HepG2 (cell line): ENCODE measurements at regions not wholly inside any gene's neighbourhood (a gene's known extent, or its start where the extent isn't known, plus 50 kb on each side); places are given as distances from the start of the nearest gene placed in this dataset.
"Not testable (repeated sequence)": the region's sequence is repeated elsewhere in the genome, so short reads cannot be mapped to it uniquely, and the experiment has no call there.

Experiments used
- ATAC-seq: fragments of 200-7000 bp; cut with Tn5 transposase; 3 replicates; pipeline ENCODE4 v1.9.1; 2020; ENCODE audit warnings: mild to moderate bottlenecking, moderate library complexity
- BruUV-seq: library from RNA; stranded (reverse); fragments of 400-500 nt; replicated peaks from 2 replicates; lab custom pipeline; 2021; lab: Mats Ljungman, UMichigan
- CTCF ChIA-PET: fragments of 300-600 bp; formaldehyde crosslinking; extraction: SDS; loops from one replicate; lab custom pipeline; 2021; ENCODE audit warnings: low total read pairs, inconsistent platforms, low intra/inter-chr PET ratio; lab: Yijun Ruan, JAX
- POLR2A ChIA-PET: fragments of 350-600 bp; sonication (Branson Sonifier 250); formaldehyde crosslinking; loops from one replicate; lab custom pipeline; 2020; ENCODE audit warnings: antibody characterized with exemption, inconsistent platforms; lab: Yijun Ruan, JAX
- DNase-seq: peaks from one replicate; pipeline ENCODE4 v3.0.0-alpha.2; 2015; ENCODE audit warnings: low spot score
- FAIRE-seq: peaks from 3 replicates; lab custom pipeline; 2011; peaks lifted over from hg19 to GRCh38; lab: Jason Lieb, UNC
- H2AFZ ChIP-seq: one replicate; pipeline ENCODE4 v1.6.1; 2011; ENCODE audit warnings: low read length, inconsistent platforms
- H3K27ac ChIP-seq: fragments of 300-600 bp; 3 replicates; pipeline ENCODE4 v1.8.0; 2011; ENCODE audit warnings: mixed run types, mild to moderate bottlenecking, mixed read lengths, low read length, inconsistent platforms; ENCODE audit not compliant: insufficient read depth; ENCODE audit errors: extremely low read length
- H3K27me3 ChIP-seq, 2 experiments: fragments of 200-600 bp in 1 of 2; 2 replicates in 1 of 2; 3 replicates in 1 of 2; pipeline versions ENCODE4 v1.6.0 to v1.8.0; 2011; ENCODE audit warnings: low read length in 2 of 2, mild to moderate bottlenecking in 2 of 2, moderate library complexity in 2 of 2, inconsistent platforms in 1 of 2; ENCODE audit not compliant: insufficient read depth in 2 of 2, control insufficient read depth in 1 of 2
- H3K36me3 ChIP-seq, 2 experiments: fragments of 200-600 bp in 1 of 2; replicated peaks in 1 of 2; 2 replicates in 1 of 2; 3 replicates in 1 of 2; pipeline versions ENCODE4 v1.5.1 to v1.8.0; 2011; ENCODE audit warnings: low read length in 2 of 2, inconsistent platforms in 1 of 2; ENCODE audit not compliant: insufficient read depth in 2 of 2, control insufficient read depth in 1 of 2
- H3K4me1 ChIP-seq: 2 replicates; pipeline ENCODE4 v1.5.1; 2012; ENCODE audit warnings: low read length, inconsistent platforms; ENCODE audit not compliant: insufficient read depth
- H3K4me2 ChIP-seq: 2 replicates; pipeline ENCODE4 v1.6.0; 2011; ENCODE audit warnings: low read depth, low read length, inconsistent platforms
- H3K4me3 ChIP-seq, 3 experiments: fragments of 200-600 bp in 1 of 3; sonication (generic), shearing (Covaris generic) in 1 of 3; replicated peaks in 1 of 3; 2 replicates each; pipeline ENCODE4 v1.5.1; 2011 to 2016; ENCODE audit warnings: low read length in 3 of 3, inconsistent platforms in 2 of 3, low read depth in 2 of 3, mild to moderate bottlenecking in 2 of 3, control low read depth in 1 of 3, mixed read lengths in 1 of 3; ENCODE audit not compliant: insufficient read depth in 1 of 3
- H3K79me2 ChIP-seq: one replicate; pipeline ENCODE4 v1.6.1; 2011; ENCODE audit warnings: low read length, inconsistent platforms; ENCODE audit not compliant: insufficient read depth
- H3K9ac ChIP-seq: 2 replicates; pipeline ENCODE4 v1.6.0; 2011; ENCODE audit warnings: mild to moderate bottlenecking, low read depth, low read length, inconsistent platforms; ENCODE audit not compliant: insufficient read depth
- H3K9me3 ChIP-seq: 2 replicates; pipeline ENCODE4 v1.5.1; 2012; ENCODE audit warnings: mild to moderate bottlenecking, low read length
- H4K20me1 ChIP-seq: 2 replicates; pipeline ENCODE4 v1.6.0; 2011; ENCODE audit warnings: inconsistent platforms, mild to moderate bottlenecking, low read length, moderate library complexity; ENCODE audit not compliant: insufficient read depth
- CHD2 ChIP-seq: IDR thresholded peaks from 2 replicates; pipeline ENCODE4 v1.6.1; 2011; ENCODE audit warnings: low read depth, low read length, improper control_type of control experiment
- CREB1 ChIP-seq, 2 experiments: fragments of 450-650 bp in 1 of 2; IDR thresholded peaks; 2 replicates each; pipeline ENCODE4 v1.6.1; 2016 to 2017; ENCODE audit warnings: control low read depth in 1 of 2, mild to moderate bottlenecking in 1 of 2, missing compliant biosample characterization in 1 of 2, missing genetic modification characterization in 1 of 2
- EHMT2 ChIP-seq: fragments of 200-600 bp; sonication (generic); IDR thresholded peaks from 2 replicates; pipeline ENCODE4 v1.7.0; 2017; ENCODE audit warnings: antibody characterized with exemption, low read depth, low read length, borderline replicate concordance
- FOSL2 ChIP-seq: sonication (generic); formaldehyde crosslinking; IDR thresholded peaks from 2 replicates; pipeline ENCODE4 v1.4.0; 2020; ENCODE audit warnings: missing genetic modification reagents
- HNRNPUL1 ChIP-seq: fragments of 200-400 bp; formaldehyde crosslinking; IDR thresholded peaks from 2 replicates; pipeline ENCODE4 v1.6.1; 2017; ENCODE audit warnings: low read depth, mild to moderate bottlenecking, low read length, moderate library complexity
- RAD51 ChIP-seq: fragments of 450-650 bp; IDR thresholded peaks from 2 replicates; pipeline ENCODE4 v1.6.1; 2016; ENCODE audit warnings: borderline replicate concordance
- RFX1 ChIP-seq: fragments of 450-650 bp; IDR thresholded peaks from 2 replicates; pipeline ENCODE4 v1.6.1; 2017
- RFX3 ChIP-seq: IDR thresholded peaks from 2 replicates; pipeline ENCODE4 v1.6.1; 2016; ENCODE audit warnings: missing biosample characterization, missing genetic modification reagents
- RFXAP ChIP-seq: sonication (generic); formaldehyde crosslinking; IDR thresholded peaks from 2 replicates; pipeline ENCODE4 v1.4.0; 2020; ENCODE audit warnings: missing genetic modification reagents, borderline replicate concordance
- TBX2 ChIP-seq: sonication (generic); formaldehyde crosslinking; IDR thresholded peaks from 2 replicates; pipeline ENCODE4 v1.5.0; 2020; ENCODE audit warnings: missing genetic modification reagents, mild to moderate bottlenecking, borderline replicate concordance
- ZMYM3 ChIP-seq: sonication (generic); formaldehyde crosslinking; IDR thresholded peaks from 2 replicates; pipeline ENCODE4 v1.5.1; 2020; ENCODE audit warnings: mild to moderate bottlenecking, missing genetic modification reagents
- ZNF460 ChIP-seq: sonication (generic); formaldehyde crosslinking; IDR thresholded peaks from 2 replicates; pipeline ENCODE4 v1.5.1; 2020; ENCODE audit warnings: missing genetic modification reagents, mild to moderate bottlenecking, borderline replicate concordance
- WGBS: methylation state at CpG from one replicate; pipeline ENCODE4 v1.1.6; 2017; ENCODE audit warnings: low lambda C conversion rate; 5-methylcytosine and 5-hydroxymethylcytosine counted together
- in situ Hi-C: cut with HindIII; loops from 2 replicates; pipeline ENCODE4 v1.10.0; 2017; ENCODE audit warnings: low pct_unique_long_range_greater_than_20kb; ENCODE audit not compliant: extremely low pct_ligation_motif_present
- intact Hi-C: fragments of 100-400 bp; cut with micrococcal nuclease; formaldehyde crosslinking; loops from one replicate; pipeline ENCODE4 v1.10.0; 2022; ENCODE audit not compliant: unreplicated experiment
- TF ChIP-seq, protein P1 (sequence below): sonication (generic); formaldehyde crosslinking; IDR thresholded peaks from 2 replicates; pipeline ENCODE4 v1.5.0; 2020; ENCODE audit warnings: mild to moderate bottlenecking, missing genetic modification reagents
- TF ChIP-seq, protein P2 (sequence below): sonication (generic); formaldehyde crosslinking; IDR thresholded peaks from 2 replicates; pipeline ENCODE4 v1.8.1; 2023; ENCODE audit warnings: mild to moderate bottlenecking, moderate library complexity, missing genetic modification reagents

DNA sequence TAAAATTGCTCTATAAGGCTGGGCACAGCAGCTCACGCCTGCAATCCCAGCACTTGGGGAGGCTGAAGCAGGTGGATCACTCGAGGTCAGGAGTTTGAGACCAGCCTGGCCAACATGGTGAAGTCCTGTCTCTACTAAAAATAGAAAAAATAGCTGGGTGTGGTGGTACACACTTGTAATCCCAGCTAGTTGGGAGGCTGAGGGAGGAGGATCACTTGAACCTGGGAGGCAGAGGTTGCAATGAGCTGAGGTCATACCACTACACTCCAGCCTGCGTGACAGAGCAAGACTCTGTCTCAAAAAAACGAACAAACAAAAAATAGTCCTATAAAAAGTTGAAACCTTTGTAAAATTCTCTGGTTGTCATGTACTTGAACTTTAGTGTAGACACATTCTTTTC lies 93.0 kb upstream of the KIF26B start:
- H3K36me3 ChIP-seq, H3K9ac ChIP-seq, H3K9me3 ChIP-seq, H2AFZ ChIP-seq, DNase-seq, H3K4me3 ChIP-seq, in situ Hi-C loops, ATAC-seq, CTCF ChIA-PET, BruUV-seq, H4K20me1 ChIP-seq, H3K79me2 ChIP-seq, H3K4me2 ChIP-seq, FAIRE-seq, H3K27me3 ChIP-seq: not testable (repeated sequence)
- peak overlapping the region; percentile 94 for H3K27ac ChIP-seq
- peaks cover 45% of the 10 kb centered on the region for H3K4me1 ChIP-seq
- TF ChIP-seq ZNF460 (CRISPR knock-in tag) (peak; percentile 39; the same call in 1 of the 2 replicates), ZMYM3 (CRISPR knock-in tag) (0 out of 2 replicates have a peak, but pooled peaks have one; percentile 29)
- TF ChIP-seq, protein P1, sequence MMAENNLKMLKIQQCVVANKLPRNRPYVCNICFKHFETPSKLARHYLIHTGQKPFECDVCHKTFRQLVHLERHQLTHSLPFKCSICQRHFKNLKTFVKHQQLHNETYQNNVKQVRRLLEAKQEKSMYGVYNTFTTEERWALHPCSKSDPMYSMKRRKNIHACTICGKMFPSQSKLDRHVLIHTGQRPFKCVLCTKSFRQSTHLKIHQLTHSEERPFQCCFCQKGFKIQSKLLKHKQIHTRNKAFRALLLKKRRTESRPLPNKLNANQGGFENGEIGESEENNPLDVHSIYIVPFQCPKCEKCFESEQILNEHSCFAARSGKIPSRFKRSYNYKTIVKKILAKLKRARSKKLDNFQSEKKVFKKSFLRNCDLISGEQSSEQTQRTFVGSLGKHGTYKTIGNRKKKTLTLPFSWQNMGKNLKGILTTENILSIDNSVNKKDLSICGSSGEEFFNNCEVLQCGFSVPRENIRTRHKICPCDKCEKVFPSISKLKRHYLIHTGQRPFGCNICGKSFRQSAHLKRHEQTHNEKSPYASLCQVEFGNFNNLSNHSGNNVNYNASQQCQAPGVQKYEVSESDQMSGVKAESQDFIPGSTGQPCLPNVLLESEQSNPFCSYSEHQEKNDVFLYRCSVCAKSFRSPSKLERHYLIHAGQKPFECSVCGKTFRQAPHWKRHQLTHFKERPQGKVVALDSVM (CRISPR knock-in tag): peak; percentile 68
- intact Hi-C loops: loop anchor here (1.0 kb wide), 1 partner anchor 17 kb away; no protein-coding TSS in a partner anchor
- WGBS: 86% methylated on average over 4 of the region's 4 CpGs
- POLR2A ChIA-PET: interaction anchor here (1.3 to 2.4 kb wide), 2 partner anchors 16 to 226 kb away, joined by 4 to 10 read pairs; partner anchors contain the start of gene COX20

DNA sequence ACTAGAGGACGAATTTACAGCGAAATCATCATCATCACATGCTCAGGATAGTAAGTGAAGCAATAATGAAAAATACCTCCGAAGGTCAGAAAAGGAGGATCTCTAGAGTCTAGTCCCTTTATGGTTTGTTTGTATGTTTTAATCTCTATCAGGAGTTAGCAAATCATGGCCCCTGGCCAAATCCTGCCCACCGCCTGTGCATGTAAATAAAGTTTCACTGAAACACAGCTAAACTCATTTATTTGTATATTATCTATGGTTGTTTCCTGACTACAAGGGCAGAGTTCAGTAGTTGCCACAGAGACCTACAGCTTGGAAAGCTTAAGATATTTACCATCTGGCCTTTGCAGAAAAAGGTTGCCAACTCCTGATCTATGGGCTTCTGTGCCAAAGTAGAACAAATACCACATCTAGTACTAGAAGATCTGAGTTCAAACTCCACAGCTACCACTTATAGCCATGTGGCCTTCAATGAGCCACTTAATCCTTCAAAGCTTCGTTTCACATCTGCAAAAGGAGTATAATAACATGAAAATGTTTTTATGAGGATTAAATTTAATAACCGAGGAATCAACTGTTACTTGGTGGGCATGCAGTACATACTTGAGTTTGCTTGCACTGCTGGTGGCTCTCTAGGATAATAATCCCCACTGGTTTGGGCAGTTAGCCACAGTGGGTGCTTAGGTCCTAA lies 94.0 kb upstream of the KIF26B start:
- WGBS: 9% methylated on average over 6 of the region's 6 CpGs
- Histone ChIP-seq H3K79me2 (no peaks in the 10 kb centered on the region), H3K4me3 (peak overlapping the region in 1 of 3 experiments; percentile 9; a peak in 1 of 6 replicates), H3K9me3 (no peaks in the 10 kb centered on the region), H3K4me1 (peaks cover 45% of the 10 kb centered on the region), H3K36me3 (no peaks in the 10 kb centered on the region), H3K4me2 (peak overlapping the region; percentile 54), H3K27ac (peak overlapping the region; percentile 94), H3K27me3 (no peaks in the 10 kb centered on the region), H4K20me1 (no peaks in the 10 kb centered on the region), H2AFZ (no peak overlapping the region), H3K9ac (peak overlapping the region; percentile 68)
- POLR2A ChIA-PET: interaction anchor here (1.0 to 2.4 kb wide), 10 partner anchors 9 to 227 kb away, joined by 3 to 10 read pairs (median 4); partner anchors contain the start of gene COX20
- in situ Hi-C loops (no loop called here), intact Hi-C loops (loop anchor here (1.0 kb wide), 3 partner anchors 16 to 90 kb away; no protein-coding TSS in a partner anchor)
- FAIRE-seq: peak; percentile 61
- DNase-seq: peak; percentile 95
- BruUV-seq: no TSS peak
- peak; percentile 96 for ATAC-seq
- CTCF ChIA-PET: no interaction called here
- TF ChIP-seq RFX1 (peak; percentile 70), FOSL2 (CRISPR knock-in tag) (peak; percentile 31), RFXAP (CRISPR knock-in tag) (peak; percentile 52; the same call in 1 of the 2 replicates), TBX2 (CRISPR knock-in tag) (peak; percentile 71; the same call in 1 of the 2 replicates), CREB1 (IDR thresholded peaks at IDR 0.05) (no peak), CREB1 (CRISPR knock-in tag; IDR thresholded peaks at IDR 0.05) (peak; percentile 55; the same call in 1 of the 2 replicates), CHD2 (no peak), RAD51 (no peak), HNRNPUL1 (no peak), EHMT2 (peak; percentile 58; the same call in 1 of the 2 replicates), RFX3 (CRISPR knock-in tag) (peak; percentile 67)
- TF ChIP-seq, protein P2, sequence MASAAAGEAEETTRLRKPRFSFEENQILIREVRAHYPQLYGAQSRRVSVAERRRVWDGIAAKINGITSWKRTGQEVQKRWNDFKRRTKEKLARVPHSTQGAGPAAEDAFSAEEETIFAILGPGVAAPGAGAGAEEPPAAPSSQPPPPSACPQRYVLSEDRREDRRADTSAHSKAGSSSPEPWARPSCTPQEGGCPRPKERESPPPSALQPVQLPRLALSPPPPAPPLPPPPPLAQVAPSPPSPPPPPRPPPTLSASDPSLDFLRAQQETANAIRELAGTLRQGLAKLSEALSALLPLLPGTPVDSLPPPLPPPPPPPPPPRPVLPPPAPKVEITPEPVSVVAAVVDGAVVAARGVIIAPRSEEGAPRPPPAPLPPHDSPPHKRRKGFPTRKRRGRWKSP (CRISPR knock-in tag): peak; percentile 48; the same call in 1 of the 2 replicates
